Fibroblast of villous mesenchyme (primary cell): ENCODE measurements at regions not wholly inside any gene's neighbourhood (a gene's known extent, or its start where the extent isn't known, plus 50 kb on each side); places are given as distances from the start of the nearest gene placed in this dataset.

Experiments
- DNase-seq: peaks from one replicate; pipeline ENCODE4 v3.0.0-alpha.2; 2010; ENCODE audit warnings: low read depth
- H3K4me3 ChIP-seq: 2 replicates; pipeline ENCODE4 v1.5.1; 2011; ENCODE audit warnings: low read depth, mild to moderate bottlenecking, low read length
- TF ChIP-seq, protein P1 (sequence below): IDR thresholded peaks from 2 replicates; pipeline ENCODE4 v1.5.1; 2012; ENCODE audit warnings: low read depth, mild to moderate bottlenecking, low read length; ENCODE audit not compliant: insufficient read depth

DNA sequence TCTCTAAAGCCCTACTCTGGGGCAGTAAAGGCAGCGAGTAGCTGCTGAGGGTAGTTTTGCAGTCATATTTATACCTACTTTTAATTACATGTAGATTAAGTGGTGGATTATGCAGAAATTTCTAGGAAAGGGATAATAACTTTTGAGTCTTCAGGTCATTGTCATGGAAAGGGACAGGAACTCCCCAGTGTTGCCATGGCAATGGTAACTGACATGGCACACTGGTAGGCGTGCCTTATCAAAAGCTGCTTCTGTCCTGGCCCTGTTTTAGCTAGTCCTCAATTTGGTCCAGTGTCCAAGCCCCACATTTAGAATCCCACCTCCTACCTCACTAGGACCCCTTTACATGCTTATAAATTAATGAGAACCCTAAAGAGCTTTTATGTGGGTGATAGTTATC, 303.1 kb downstream of the VRK1 start:
- TF ChIP-seq, protein P1, sequence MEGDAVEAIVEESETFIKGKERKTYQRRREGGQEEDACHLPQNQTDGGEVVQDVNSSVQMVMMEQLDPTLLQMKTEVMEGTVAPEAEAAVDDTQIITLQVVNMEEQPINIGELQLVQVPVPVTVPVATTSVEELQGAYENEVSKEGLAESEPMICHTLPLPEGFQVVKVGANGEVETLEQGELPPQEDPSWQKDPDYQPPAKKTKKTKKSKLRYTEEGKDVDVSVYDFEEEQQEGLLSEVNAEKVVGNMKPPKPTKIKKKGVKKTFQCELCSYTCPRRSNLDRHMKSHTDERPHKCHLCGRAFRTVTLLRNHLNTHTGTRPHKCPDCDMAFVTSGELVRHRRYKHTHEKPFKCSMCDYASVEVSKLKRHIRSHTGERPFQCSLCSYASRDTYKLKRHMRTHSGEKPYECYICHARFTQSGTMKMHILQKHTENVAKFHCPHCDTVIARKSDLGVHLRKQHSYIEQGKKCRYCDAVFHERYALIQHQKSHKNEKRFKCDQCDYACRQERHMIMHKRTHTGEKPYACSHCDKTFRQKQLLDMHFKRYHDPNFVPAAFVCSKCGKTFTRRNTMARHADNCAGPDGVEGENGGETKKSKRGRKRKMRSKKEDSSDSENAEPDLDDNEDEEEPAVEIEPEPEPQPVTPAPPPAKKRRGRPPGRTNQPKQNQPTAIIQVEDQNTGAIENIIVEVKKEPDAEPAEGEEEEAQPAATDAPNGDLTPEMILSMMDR = no peak
- H3K4me3 ChIP-seq = no peak overlapping the region
- DNase-seq = no peak

DNA sequence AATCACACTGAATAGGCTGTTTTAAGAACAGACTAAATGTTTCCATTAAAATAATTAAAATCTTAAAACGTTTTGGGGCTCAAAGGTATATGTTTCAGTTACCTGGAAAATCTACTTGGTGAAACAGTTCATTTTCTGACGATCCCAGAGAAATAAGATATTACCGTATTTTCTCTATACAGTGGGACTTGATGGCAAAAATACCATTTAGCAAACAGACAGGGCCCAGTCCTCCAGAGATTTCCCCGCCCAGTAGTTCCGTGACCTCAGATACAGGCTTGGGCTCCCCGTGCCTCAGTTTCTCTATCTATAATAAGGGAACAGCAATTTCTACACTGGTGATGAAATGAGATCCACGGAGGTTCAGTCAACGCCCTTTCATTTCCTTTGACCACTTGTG, 304.4 kb downstream of the VRK1 start:
- DNase-seq = no peak
- TF ChIP-seq, protein P1 = no peak
- H3K4me3 ChIP-seq = no peak overlapping the region

- TF ChIP-seq, protein P1 = no peak
- DNase-seq = no peak
- H3K4me3 ChIP-seq = no peak overlapping the region
Observed at GRCh38 chr14:97104029-97104428, 306.8 kb downstream of the VRK1 start.

GRCh38 chr14:97106166-97106565, 309.0 kb downstream of the VRK1 start:
- DNase-seq = no peak
- TF ChIP-seq, protein P1 = no peak
- H3K4me3 ChIP-seq = no peak overlapping the region

DNA sequence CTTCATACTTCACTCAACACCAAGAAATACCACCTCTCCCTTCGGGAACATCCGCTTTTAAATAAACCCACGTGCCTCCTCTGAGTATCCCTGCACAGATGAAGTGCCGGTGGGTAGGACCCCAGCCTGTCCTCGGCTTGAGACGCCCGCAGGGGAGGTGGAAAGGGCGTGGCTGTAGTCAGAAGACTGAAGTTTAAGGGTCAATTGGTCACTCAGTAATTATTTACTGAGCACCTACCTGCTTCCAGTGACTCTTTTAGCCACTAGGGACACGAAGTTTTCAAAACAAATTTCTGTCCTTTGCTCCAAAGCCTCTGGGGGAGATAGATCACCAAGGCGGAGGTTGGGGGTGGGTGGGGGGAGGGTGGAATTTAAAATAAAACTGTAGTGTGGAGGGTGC, 309.4 kb downstream of the VRK1 start:
- TF ChIP-seq, protein P1 = no peak
- H3K4me3 ChIP-seq = no peak overlapping the region
- DNase-seq = no peak

- DNase-seq = no peak
- TF ChIP-seq, protein P1 = no peak
- no peak overlapping the region for H3K4me3 ChIP-seq
Observed at GRCh38 chr14:97107080-97107479, 309.9 kb downstream of the VRK1 start.

- TF ChIP-seq, protein P1 = no peak
- DNase-seq = no peak
- no peak overlapping the region for H3K4me3 ChIP-seq
Observed at GRCh38 chr14:97107760-97108159, 310.6 kb downstream of the VRK1 start.
